HG03439 (cell line): ENCODE measurements at regions not wholly inside any gene's neighbourhood (a gene's known extent, or its start where the extent isn't known, plus 50 kb on each side); places are given as distances from the start of the nearest gene placed in this dataset.

Source experiments
- ATAC-seq: cut with Tn5 transposase; IDR thresholded peaks from one replicate; pipeline ENCODE4 v1.9.1; 2021; ENCODE audit warnings: mild to moderate bottlenecking, moderate library complexity; ENCODE audit not compliant: unreplicated experiment

DNA sequence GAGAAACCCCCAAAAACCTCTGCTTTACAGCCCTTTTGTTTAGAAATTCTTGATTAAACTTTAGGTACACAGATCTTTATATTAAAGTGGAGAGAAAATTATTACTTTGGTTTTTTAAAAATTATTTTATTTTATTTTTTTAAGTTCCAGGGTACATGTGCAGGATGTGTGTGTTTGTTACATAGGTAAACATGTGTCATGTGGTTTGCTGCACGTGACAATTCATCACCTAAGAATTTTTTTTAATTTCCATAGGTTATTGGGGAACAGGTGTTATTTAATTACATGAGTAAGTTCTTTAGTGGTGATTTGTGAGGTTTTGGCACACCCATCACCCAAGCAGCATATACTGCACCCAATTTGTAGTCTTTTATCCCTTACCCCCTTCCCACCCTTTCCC lies 581.7 kb downstream of the CSNK1G3 start:
- ATAC-seq: no peak

DNA sequence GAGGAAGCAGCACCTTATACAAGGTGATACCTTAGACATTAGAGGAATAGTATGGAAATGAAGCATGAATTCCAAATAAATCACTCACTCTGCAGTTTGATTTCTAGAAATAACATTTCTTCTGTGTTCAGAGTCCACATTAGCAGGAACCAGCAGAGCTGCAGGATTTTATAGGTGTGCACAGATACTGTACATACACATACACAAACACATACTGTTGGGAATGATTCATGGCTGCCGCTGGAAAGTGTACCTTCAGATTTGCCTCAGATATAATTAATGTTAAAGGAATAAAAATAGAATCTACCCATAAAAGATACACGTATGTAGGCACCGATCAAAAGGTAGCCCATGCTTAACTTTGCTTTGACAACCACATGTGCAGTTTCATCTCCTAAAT lies 578.1 kb downstream of the CSNK1G3 start:
- ATAC-seq: no peak

DNA sequence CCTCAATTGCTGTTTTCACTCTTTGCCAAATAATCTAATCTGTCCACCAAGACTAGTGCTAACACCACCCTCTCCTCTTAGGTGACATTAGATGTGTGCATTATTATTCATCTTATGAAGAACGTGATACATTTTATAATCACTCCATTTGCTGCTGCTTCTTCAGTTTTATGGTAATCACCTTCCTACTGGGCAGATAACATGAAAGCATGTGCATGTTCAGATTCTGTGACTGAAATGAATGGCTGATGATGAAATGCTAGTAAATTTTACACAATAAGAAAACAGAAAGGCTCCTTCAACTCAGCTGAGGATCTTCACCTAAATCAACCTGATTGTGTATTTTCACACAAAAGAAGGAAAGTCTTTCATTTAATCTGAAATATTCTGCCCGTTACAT lies 577.6 kb downstream of the CSNK1G3 start:
- no peak for ATAC-seq

DNA sequence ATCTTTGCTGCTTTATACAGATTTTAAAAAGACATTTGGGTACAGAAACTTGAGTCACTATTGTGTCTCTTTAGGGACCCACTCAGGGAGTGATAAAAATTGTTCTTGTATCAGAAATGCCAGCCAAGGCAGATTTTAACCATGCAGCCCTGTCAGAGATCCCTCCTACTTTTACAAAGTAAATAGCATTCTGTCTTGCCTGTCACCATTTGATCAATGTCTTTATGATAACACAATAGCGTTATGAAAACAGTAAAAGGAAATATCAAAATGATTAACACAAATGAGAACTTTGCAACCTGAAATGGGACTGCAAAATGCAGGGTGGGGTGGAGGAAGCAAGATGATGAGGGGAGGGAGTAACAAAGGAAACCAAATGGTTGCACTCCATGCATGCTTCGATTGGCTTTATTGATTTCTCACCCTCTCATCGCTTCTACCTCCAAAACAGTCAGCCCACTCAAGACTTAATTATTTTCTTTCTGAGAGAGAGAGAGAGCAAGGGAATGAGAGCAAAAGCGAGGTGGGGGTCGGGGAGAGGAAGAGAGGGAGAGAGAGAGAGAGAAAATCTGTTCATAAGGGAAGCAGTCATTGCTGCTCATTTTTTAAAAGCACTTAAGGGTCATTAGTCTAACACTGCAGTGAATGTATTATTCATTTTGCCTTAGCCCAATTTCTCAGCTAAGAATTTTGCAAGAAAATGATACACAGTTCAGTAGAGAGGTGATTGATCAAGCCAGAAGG lies 576.5 kb downstream of the CSNK1G3 start:
- ATAC-seq: no peak

DNA sequence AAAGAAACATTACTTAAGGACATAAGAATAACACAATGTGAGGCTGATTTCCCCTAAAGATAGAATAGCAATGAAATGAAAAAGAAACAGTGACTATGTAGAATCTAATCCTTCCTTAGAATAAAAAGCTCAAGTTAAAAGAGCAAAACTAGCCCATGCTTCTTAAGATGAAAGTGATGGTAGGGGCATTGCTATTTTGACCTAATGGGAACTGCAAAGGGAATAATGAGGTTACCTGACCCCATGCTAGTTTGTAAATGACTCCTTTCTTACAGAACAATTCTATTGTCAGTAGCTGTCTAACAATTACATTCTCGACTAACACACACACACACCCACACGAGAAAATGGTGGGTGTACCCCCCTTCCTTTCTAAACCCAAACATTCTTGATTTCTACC lies 575.8 kb downstream of the CSNK1G3 start:
- ATAC-seq: no peak

DNA sequence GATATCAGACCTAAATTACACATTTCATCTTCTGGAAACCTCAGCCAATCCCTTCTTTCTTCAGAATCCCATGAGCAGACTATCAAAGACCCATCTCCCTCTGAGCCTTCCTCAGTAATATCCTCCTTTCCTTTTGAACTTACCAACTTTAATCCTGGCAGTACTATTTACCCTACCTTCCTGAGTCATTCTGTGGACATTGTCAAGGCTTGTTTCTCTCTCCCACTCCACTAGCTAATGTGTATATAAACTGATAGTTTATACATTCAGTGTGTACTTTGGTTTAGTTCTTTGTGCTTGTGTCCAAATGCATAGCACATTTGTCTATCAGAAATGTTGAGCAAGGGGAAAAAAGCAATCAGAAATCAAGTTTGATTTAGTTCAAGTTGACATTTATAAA lies 568.3 kb downstream of the CSNK1G3 start:
- no peak for ATAC-seq

DNA sequence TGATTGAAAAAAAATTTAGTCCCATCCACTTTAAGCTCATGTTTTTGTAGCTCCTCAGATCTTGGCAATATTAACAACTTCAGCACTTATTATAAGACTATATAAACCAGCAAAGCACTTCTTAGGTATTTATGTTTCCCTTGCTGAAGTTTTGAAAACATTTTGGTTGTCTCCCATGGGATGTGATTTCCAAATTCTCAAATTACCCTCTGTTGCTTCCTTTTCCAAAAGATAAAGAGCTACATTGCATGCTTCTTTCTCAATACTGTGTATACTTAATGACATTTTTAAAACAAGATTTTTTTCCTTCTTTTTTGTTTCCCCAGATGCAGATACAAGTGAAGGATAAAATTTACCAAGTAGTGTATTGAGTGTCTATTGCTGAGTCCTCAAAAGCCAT lies 567.1 kb downstream of the CSNK1G3 start:
- no peak for ATAC-seq

DNA sequence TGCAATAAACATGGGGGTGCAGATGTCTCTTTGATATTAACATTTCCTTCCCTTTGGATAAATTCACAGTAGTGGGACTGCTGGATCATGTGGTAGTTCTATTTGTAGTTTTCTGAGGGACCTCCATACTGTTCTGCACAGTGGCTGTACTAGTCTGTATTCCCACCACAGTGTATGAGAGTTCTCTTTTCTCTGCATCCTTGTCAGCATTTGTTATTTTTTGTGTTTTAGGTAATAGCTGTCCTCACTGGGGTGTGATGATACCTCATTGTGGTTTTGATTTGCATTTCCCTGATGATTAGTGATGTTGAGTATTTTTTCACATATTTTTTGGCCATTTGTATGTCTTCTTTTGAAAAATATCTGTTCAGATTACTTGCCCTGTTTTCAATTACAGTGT lies 562.5 kb downstream of the CSNK1G3 start:
- ATAC-seq: no peak

DNA sequence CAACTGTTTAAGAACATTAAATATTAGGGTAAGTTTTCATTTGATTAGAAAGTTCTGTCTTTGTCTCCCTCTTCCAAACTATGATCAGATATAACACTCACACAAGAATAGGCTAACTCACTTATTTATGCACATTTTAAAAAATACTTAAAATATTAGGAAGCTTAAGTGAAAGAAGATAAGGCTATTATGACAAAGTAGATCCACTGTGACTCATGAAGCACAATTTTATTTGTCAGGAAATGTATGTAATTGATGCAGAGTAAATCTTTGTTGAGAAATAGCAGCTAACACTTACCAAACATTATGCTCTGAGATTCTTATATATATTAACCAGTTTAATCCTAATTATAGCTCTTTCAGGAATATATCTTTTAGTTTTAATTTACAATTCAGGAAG lies 560.6 kb downstream of the CSNK1G3 start:
- ATAC-seq: no peak

DNA sequence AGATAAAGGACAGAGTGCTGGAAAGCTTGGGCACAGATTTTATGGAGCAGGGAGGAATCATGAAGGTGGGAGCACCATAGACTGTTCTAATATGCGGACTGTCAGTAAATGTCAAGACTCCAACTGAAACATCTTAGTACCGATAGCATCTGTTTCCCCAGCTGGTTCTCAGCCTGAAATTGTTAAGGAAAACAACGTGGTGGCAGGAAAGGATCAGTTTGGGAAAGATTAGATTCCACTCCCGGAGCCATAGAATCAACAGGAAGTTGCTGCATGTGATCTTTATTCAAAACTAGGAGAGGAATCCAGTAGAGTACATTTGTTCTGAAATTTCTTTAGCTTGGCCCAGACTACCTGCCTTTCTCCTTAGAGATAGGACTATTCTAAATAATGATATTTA lies 559.1 kb downstream of the CSNK1G3 start:
- no peak for ATAC-seq

DNA sequence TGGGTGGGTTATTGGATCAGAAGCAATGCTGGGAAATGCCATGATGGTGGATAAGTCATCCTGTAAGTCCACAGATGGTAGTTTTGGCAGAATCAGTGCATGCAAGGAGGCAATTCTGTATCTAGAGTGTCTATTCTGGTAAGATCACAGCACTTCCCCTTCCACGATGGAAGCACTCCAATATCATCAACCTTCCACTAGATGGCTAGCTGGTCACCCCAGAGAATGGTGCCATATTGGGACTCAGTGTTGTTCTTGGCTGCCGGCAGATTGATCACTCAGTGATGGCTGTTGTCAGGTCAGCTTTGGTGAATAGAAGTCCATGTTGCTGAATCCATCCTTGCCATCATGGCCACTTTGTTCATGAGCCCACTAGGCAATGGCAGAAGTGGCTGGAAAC lies 553.5 kb downstream of the CSNK1G3 start:
- ATAC-seq: no peak

DNA sequence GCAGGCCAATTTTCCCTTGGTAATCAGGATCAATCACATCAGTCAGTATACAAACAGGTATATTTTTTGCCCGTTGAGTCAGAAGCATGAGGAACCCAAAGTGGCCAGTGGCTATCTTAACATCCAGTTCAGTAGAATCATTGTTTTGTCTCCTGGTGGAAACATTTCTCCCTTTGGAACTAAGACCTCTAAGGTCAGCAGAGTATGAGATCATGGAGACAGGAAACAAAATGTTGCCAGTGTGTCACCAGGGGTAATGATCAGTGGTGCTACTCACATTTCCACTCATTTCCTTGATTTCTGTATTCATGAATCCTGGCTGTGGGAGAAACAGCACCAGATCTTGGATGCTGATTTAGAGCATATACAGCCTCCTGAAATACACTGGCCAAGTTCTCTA lies 553.0 kb downstream of the CSNK1G3 start:
- no peak for ATAC-seq

DNA sequence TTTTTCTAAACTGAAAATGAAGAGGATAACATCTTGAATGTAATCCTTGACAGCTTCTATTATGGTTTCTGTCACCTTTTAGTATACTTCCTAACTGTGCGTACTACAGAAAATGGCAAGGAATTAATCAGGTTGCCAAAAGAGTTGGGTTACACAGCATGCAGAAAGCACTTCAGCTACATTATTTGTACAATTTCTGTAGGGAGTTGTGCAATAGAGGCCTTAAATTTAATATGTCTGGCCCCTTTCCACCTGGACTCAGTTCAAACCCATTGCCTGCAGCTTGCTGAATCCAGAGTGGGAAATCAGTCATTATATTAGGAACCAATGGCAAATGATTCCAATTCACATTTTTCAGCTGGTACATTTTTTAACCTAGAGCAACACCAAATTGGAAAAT lies 549.7 kb downstream of the CSNK1G3 start:
- ATAC-seq: no peak

DNA sequence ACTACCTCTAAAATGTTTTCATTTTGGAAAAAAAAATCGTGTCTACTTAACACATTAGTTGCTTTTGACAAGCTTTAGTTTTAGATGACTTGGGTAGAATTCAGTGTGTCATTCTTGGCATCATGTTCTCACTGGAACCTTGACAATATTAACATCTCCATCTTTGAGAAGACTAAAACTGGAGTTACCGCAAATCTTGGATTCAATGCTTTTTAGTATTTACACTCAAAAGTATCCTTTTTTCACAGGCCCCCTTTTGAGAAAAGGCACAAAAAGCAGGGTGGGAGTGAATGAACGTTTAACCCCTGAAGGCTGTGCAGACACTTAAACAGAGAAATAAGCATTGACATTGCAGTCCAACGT lies 549.1 kb downstream of the CSNK1G3 start:
- ATAC-seq: no peak

DNA sequence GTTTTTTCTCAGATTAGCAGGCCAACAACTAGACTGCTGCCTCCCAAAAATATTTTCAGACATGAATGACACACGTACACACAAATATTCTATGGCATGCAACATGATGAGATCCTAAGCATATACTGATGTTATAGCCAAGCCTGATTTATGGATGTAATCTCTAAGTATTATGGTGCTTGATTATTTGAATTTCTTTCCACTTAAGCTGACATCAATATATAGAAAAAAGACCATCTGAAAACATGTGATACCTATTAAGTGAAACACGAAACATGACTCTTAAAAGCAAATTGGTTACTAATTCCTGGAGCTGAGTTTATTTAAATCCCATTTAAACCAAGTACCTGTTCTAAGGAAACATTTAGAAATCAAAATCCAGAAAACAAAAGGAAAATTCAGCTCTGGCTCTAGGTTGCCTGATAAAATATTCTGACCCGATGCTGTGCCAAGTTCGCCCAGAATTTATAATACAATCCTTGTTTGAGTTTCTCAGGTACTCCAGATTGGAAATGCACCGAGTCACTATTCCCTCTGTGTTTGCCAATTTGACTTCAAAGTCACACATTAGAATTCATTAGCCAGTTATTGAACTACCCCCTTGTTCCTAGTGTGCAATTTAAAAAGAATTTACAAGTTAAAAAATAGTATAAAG lies 548.6 kb downstream of the CSNK1G3 start:
- ATAC-seq: no peak

DNA sequence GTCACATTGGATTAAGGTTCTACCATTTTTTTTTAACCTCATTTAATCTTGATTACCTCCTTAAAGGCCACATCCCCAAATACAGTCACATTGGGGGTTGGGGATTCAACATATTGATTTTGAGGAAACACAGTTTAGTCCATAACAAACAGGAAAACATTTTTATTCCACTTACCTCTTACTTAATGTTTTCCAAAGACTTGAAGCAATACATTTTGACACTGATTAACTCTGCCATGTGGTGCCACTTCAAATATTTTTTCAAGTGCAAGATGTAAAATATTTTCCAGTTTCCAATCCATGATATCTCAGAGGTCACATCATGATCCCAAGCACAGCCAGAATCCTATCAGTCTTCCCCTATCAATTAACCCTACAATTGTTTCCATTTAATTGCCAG lies 548.0 kb downstream of the CSNK1G3 start:
- ATAC-seq: no peak

DNA sequence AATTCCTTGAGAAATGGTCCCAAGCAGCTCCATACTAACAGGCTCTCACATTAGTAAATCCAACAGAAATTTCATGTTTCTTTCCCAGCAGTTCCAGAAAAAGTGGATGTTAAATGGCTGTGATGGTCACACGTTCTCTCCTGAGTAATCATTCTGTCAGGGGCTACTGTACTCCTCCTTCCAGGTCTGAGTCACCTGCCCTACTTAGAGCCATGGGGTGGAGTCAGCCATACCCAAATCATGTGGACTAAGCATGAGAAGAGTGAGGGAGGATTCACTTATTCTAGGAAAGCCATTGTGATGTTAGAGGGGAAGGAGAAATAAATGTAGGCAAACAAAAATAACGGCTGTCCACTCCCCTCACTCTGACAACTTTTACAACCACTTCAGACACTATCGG lies 547.2 kb downstream of the CSNK1G3 start:
- no peak for ATAC-seq

DNA sequence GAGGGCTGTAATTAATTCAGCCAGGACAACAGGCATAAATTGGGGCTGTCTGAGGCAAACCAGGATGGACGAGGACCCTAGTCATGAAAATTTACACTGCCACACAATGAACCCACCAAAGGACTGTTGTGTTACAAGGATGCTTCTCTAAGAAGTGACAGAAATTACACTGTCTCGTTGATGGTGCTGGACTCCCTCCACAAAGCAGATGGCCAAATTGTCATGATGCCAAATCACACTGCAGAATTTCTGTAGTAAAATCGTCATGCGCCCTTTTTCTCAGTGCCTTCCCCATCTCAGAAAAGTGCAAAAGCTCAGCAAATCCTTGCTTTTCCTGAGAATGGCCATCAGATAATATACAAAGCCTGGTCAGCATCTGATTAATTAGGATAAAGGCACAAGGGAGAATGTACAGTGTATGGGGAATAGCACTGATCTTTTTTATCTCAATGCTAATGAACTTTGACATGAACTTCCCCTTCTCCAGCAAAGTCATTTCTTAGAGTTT lies 545.8 kb downstream of the CSNK1G3 start:
- ATAC-seq: no peak

DNA sequence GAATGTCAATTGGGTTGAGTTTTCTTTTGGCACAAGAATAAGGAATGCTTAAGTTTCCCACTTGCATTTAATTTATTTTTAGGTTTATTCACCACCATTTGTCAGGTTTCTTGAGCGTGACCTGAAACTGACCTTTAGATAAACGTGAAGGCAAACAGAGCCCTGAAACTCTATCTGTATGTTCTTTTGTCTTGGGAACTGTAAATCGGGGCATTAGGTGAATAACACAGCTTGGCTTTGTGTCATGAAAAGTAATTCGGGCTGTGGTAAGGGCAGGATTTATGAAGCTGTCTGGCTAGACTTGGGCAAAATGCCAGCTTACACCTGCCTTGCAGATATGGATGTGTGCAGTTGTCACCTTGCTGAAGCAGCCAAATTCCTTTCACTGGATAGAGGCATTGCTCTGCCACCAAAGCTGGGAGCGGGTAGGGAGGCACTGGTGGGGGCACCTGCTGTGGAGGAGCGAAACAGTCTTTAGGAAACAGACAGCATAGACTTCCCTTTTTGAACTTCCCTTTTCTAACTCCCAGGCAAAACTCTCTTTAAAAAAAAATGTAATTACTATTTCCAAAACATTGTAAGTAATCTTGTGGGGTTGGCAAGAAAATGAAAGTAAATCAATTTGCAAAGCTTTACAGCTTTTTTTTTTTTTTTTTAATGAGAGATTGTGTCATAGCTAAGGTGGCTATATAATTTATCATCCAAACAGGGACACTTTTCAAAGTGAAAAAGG lies 545.2 kb downstream of the CSNK1G3 start:
- no peak for ATAC-seq

DNA sequence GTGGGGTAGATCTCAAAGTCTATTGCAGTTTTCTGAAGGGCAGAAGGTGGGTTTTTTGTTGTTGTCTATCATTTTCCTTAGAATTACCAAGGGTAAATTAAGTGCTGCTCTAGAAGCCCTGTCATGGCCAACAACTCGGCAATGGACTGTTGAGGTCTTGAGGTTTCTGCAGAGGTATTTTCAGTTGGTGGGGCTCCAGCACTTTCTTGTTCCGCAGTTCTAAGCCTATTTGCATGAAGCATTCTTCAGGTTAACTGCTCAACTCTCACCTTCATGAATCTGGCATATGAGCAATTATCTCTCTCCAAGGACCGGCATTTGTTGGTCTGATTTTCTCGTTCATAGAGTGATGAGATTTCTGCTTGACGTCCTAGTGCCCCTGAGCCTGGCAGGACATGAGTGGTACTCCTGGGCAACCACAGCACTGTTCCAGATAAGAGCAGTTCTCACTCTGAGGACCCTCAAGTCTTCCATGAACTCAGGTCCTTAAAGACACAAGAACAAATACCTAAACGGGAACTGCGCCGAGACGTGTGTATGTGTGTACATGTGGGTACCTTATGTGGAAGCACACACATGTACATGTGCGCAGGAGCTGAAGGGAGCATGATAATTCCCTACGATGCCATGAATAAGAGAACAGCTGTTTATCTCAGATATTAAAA lies 544.5 kb downstream of the CSNK1G3 start:
- peak; percentile 74 for ATAC-seq

DNA sequence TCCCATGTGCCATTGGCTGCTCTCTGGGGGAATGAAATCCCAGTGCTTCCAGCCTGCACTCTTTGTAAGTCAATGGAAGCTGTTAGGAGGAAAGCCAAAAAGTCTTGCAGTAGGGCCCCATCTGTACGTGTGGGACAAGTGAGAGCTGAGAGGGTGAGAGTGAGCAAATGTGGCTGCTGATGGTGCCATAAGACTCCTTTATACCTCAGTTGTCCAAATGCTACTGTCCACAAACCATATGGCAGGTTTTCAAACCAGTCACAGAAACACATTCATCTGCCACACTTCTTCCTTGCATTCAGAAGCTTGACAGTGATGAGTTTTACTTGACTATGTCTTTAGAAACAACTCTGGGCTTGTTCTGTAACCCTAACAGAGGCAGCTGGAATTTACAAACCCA lies 543.8 kb downstream of the CSNK1G3 start:
- no peak for ATAC-seq

DNA sequence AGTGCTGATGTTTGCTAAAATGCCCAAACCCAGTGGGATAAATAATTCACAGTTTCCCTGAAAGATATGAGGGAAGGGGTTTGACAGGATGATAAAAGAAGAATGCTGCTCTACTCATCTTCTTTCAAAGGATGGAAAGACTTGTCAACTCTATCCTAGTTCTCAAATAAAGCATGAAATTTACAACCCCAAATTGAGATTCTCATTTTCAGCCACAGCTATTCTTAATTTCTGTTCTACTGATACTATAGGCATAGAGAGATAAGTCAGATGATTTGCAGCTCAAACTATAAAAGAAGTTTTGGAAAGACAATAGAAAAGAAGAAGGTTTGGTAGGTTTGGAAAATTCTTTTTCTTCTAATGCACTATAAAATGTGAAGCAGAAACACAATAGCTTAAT lies 542.6 kb downstream of the CSNK1G3 start:
- ATAC-seq: no peak
